Chondrocyte (in vitro differentiated cells): ENCODE measurements at regions not wholly inside any gene's neighbourhood (a gene's known extent, or its start where the extent isn't known, plus 50 kb on each side); places are given as distances from the start of the nearest gene placed in this dataset.
"Not testable (repeated sequence)": the region's sequence is repeated elsewhere in the genome, so short reads cannot be mapped to it uniquely, and the experiment has no call there.

Experiments used
- DNase-seq: peaks from one replicate; pipeline ENCODE4 v3.0.0; 2021; ENCODE audit warnings: mixed read lengths, low spot score
- H3K27ac Mint-ChIP-seq: one replicate; pipeline ENCODE4 v1.8.0; 2021; ENCODE audit warnings: mild to moderate bottlenecking, moderate library complexity, mixed read lengths; ENCODE audit not compliant: unreplicated experiment
- H3K27me3 Mint-ChIP-seq: 2 replicates; pipeline ENCODE4 v1.8.0; 2021; ENCODE audit warnings: low read depth, mixed read lengths
- H3K36me3 Mint-ChIP-seq: 2 replicates; pipeline ENCODE4 v1.8.0; 2021; ENCODE audit warnings: low read depth, mixed read lengths
- H3K4me1 Mint-ChIP-seq: 2 replicates; pipeline ENCODE4 v1.8.0; 2021; ENCODE audit warnings: low read depth, mild to moderate bottlenecking, mixed read lengths
- H3K4me3 Mint-ChIP-seq: one replicate; pipeline ENCODE4 v1.8.0; 2021; ENCODE audit warnings: mild to moderate bottlenecking, moderate library complexity, mixed read lengths; ENCODE audit not compliant: unreplicated experiment
- H3K9me3 Mint-ChIP-seq: 2 replicates; pipeline ENCODE4 v1.8.0; 2021; ENCODE audit warnings: low read depth, mixed read lengths
- CTCF ChIP-seq: fragments of 200-600 bp; sonication (generic); IDR thresholded peaks from 2 replicates; pipeline ENCODE4 v1.5.0; 2021; ENCODE audit warnings: antibody characterized with exemption, mild to moderate bottlenecking, moderate library complexity

DNA sequence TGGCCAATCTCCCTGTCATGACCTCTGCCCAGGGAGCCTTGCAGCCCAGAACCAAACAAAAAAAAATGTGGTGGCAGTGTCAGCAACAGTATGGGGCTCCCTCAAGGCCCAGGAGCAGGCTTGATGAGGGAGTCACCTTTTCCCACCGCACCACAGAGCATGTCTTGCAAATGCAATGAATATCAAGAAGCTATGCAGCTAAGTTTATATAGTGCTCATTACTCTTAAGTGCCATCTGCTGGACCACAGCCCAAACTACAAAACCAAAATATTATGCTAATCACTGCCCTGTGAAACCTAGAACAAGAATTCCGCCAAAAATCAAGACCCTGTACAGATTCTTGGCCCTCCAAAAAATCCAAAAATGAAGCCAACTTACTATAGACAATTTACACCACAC is 65.9 kb downstream of the PABPC5 start:
- not testable (repeated sequence) for H3K4me3 Mint-ChIP-seq, H3K4me1 Mint-ChIP-seq
- peak; percentile 72 for TF ChIP-seq CTCF

GRCh38 chrX:91530209-91530608 is 95.6 kb downstream of the PABPC5 start:
- H3K27me3 Mint-ChIP-seq, H3K4me3 Mint-ChIP-seq, H3K4me1 Mint-ChIP-seq, H3K9me3 Mint-ChIP-seq, DNase-seq, H3K27ac Mint-ChIP-seq, H3K36me3 Mint-ChIP-seq: not testable (repeated sequence)

More for the DNA sequence above, 65.9 kb downstream of the PABPC5 start:
- H3K9me3 Mint-ChIP-seq, H3K36me3 Mint-ChIP-seq, DNase-seq, H3K27me3 Mint-ChIP-seq, H3K27ac Mint-ChIP-seq: not testable (repeated sequence)

DNA sequence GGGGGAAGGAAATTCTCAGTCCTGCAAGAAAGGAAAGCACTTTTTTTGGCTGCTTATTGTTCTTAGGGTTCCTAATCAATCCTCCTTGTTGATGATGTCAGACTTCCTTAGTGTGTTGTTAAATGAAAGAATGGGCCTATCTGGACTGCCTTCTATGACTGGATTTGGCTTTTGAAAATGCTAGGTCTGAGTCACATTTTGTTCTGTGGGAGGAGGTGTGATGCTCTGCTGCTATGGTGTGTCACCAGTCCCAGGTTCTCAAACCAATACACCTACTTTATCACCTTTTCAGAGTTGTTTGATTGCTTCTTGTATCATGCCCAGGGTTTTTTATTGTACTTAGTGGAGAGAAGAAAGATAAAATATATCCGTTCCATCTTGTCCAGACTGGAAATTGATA is 128.5 kb downstream of the PABPC5 start:
- H3K36me3 Mint-ChIP-seq, H3K4me3 Mint-ChIP-seq, H3K4me1 Mint-ChIP-seq, H3K9me3 Mint-ChIP-seq, H3K27ac Mint-ChIP-seq, DNase-seq, H3K27me3 Mint-ChIP-seq: not testable (repeated sequence)
